Uterus (tissue), 3 donors: ENCODE measurements at regions not wholly inside any gene's neighbourhood (a gene's known extent, or its start where the extent isn't known, plus 50 kb on each side); places are given as distances from the start of the nearest gene placed in this dataset.

ENCODE experiments used
- DNase-seq, 2 donors: peaks; one replicate each; pipeline ENCODE4 v3.0.0-alpha.2; 2019 to 2020
- H3K27ac ChIP-seq, 2 donors: fragments of 200-600 bp; sonication (generic); 1 replicate in 1 of 2; 2 replicates in 1 of 2; pipeline ENCODE4 v1.5.1; 2016 to 2018
- H3K27me3 ChIP-seq, 2 donors: fragments of 200-600 bp; sonication (generic); one replicate each; pipeline ENCODE4 v1.5.1; 2018 to 2019; ENCODE audit warnings: control low read depth in 1 of 2
- H3K36me3 ChIP-seq, 2 donors: fragments of 200-600 bp; sonication (generic); one replicate each; pipeline ENCODE4 v1.5.1; 2019; ENCODE audit warnings: control low read depth in 1 of 2
- H3K4me1 ChIP-seq, 2 donors: fragments of 200-600 bp; sonication (generic); one replicate each; pipeline ENCODE4 v1.5.1; 2018 to 2019; ENCODE audit warnings: control low read depth in 1 of 2
- H3K4me3 ChIP-seq, 2 donors: fragments of 200-600 bp; sonication (generic); 1 replicate in 1 of 2; 2 replicates in 1 of 2; pipeline ENCODE4 v1.5.1; 2018 to 2019; ENCODE audit warnings: mild to moderate bottlenecking in 1 of 2
- H3K9me3 ChIP-seq, 2 donors: fragments of 200-600 bp; sonication (generic); one replicate each; pipeline ENCODE4 v1.5.1; 2019; ENCODE audit warnings: control low read depth in 1 of 2
- CTCF ChIP-seq, 4 experiments: fragments of 200-600 bp in 2 of 4; fragments of 450-650 bp in 2 of 4; sonication (generic) in 2 of 4; IDR thresholded peaks; one replicate each; pipeline ENCODE4 v1.5.1; 2016 to 2019; ENCODE audit warnings: antibody characterized with exemption in 4 of 4, mild to moderate bottlenecking in 2 of 4, moderate library complexity in 1 of 4
- POLR2A ChIP-seq, 2 donors: fragments of 450-650 bp; IDR thresholded peaks; one replicate each; pipeline ENCODE4 v1.6.1; 2016; ENCODE audit warnings: antibody characterized with exemption in 2 of 2, mild to moderate bottlenecking in 1 of 2, moderate library complexity in 1 of 2
- intact Hi-C: fragments of 100-400 bp; cut with DNase I; formaldehyde crosslinking; loops from one replicate; pipeline ENCODE4 v1.15.1; 2023; ENCODE audit warnings: low total_unique reads
- donor health status: DM: yes; HTN: yes; CAD: no.

GRCh38 chr10:118842843-118843624 is 88.3 kb upstream of the CACUL1 start:
- H3K4me3 ChIP-seq: no peak overlapping the region
- no peak for DNase-seq
- H3K27ac ChIP-seq: no peak overlapping the region
- TF ChIP-seq CTCF (IDR thresholded peaks at IDR 0.05) (no peak), POLR2A (IDR thresholded peaks at IDR 0.05) (no peak)
- no peaks in the 10 kb centered on the region for H3K4me1 ChIP-seq
- no peaks in the 10 kb centered on the region for H3K27me3 ChIP-seq
- intact Hi-C loops: no loop called here
- no peaks in the 10 kb centered on the region for H3K9me3 ChIP-seq
- no peaks in the 10 kb centered on the region for H3K36me3 ChIP-seq

- Histone ChIP-seq H3K9me3 (no peaks in the 10 kb centered on the region), H3K4me1 (no peaks in the 10 kb centered on the region), H3K27ac (no peak overlapping the region), H3K27me3 (no peaks in the 10 kb centered on the region), H3K4me3 (no peak overlapping the region), H3K36me3 (no peaks in the 10 kb centered on the region)
- DNase-seq: no peak
- TF ChIP-seq CTCF (IDR thresholded peaks at IDR 0.05) (no peak), POLR2A (IDR thresholded peaks at IDR 0.05) (no peak)
- intact Hi-C loops: no loop called here
Measured at GRCh38 chr10:118843647-118844265, 89.0 kb upstream of the CACUL1 start.

- H3K27ac ChIP-seq: peak overlapping the region in 1 of 2 donors; percentile 50
Measured at GRCh38 chr10:118844731-118845521, 90.2 kb upstream of the CACUL1 start.

GRCh38 chr10:118845776-118846175 is 91.0 kb upstream of the CACUL1 start:
- intact Hi-C loops: no loop called here
- Histone ChIP-seq H3K4me1 (no peaks in the 10 kb centered on the region), H3K4me3 (no peak overlapping the region), H3K9me3 (no peaks in the 10 kb centered on the region), H3K27me3 (no peaks in the 10 kb centered on the region), H3K36me3 (no peaks in the 10 kb centered on the region), H3K27ac (no peak overlapping the region)
- no peak for DNase-seq
- TF ChIP-seq CTCF (IDR thresholded peaks at IDR 0.05) (no peak), POLR2A (IDR thresholded peaks at IDR 0.05) (no peak)

More at GRCh38 chr10:118844731-118845521, 90.2 kb upstream of the CACUL1 start:
- no peak for TF ChIP-seq CTCF (IDR thresholded peaks at IDR 0.05)
- TF ChIP-seq POLR2A (IDR thresholded peaks at IDR 0.05): no peak
- no peak for DNase-seq
- H3K27me3 ChIP-seq: no peaks in the 10 kb centered on the region
- no peaks in the 10 kb centered on the region for H3K36me3 ChIP-seq
- no peaks in the 10 kb centered on the region for H3K9me3 ChIP-seq
- no peaks in the 10 kb centered on the region for H3K4me1 ChIP-seq
- intact Hi-C loops: no loop called here
- no peak overlapping the region for H3K4me3 ChIP-seq
